ENCODE measurements at regions not wholly inside any gene's neighbourhood (a gene's known extent, or its start where the extent isn't known, plus 50 kb on each side); places are given as distances from the start of the nearest gene placed in this dataset.

DNA sequence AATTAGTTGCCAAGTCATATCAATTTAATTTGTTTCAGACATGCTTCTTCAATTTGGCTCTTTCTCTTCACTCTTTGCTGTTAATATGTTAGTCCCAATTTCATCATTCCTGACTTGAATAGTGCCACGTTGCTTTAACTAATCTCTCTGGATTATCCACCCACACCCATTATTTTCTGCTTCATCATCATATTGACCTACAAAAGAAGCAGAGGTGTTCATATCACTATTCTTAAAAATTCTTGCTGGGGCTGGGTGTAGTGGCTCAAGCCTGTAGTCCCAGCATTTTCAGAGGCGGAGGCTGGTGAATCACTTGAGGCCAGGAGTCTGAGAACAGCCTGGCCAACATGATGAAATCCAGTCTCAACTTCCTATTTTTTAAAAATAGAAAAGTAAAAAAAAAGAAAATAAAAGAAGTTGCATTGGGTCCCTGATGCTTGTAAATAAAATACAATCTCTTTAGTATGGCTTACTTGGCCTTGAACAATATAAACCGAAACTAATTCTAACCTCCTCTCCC, 65.7 kb upstream of the KCNIP4 start:
- no peak for DNase-seq

DNA sequence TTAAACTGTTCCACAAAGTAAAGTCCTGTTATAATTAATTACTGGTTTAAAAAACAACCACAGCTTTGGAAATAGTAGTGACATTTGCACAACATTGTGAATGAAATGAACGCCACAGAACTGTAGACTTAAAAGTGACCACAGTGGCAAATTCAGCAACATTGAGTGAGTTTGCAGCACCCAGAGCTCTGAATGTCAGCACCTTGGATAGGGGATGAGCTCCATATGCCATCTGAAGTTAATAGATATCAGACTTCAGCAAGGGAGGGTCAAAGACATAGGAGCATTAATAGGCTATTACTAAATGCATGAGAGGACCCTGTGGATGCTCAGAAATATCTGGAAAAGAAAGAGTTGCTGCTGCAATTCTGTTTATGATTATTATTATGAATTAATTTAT, 55.3 kb upstream of the KCNIP4 start:
- DNase-seq = no peak
